Testis (tissue), 2 donors: ENCODE measurements at regions not wholly inside any gene's neighbourhood (a gene's known extent, or its start where the extent isn't known, plus 50 kb on each side); places are given as distances from the start of the nearest gene placed in this dataset.
"Not testable (repeated sequence)": the region's sequence is repeated elsewhere in the genome, so short reads cannot be mapped to it uniquely, and the experiment has no call there.

Experiments used
- DNase-seq: peaks from one replicate; pipeline ENCODE4 v3.0.0-alpha.2; 2019
- H3K27ac ChIP-seq, 2 donors: fragments of 200-600 bp; sonication (generic); one replicate each; pipeline ENCODE4 v1.5.1; 2019
- H3K27me3 ChIP-seq: fragments of 200-600 bp; sonication (generic); one replicate; pipeline ENCODE4 v1.5.1; 2019
- H3K36me3 ChIP-seq: fragments of 200-600 bp; sonication (generic); one replicate; pipeline ENCODE4 v1.5.1; 2017; ENCODE audit warnings: low read depth; ENCODE audit errors: missing control alignments
- H3K4me1 ChIP-seq: fragments of 200-600 bp; sonication (generic); one replicate; pipeline ENCODE4 v1.5.1; 2019
- H3K4me3 ChIP-seq, 2 donors: fragments of 200-600 bp; sonication (generic); one replicate each; pipeline ENCODE4 v1.5.1; 2017 to 2019
- H3K9me3 ChIP-seq: fragments of 200-600 bp; sonication (generic); one replicate; pipeline ENCODE4 v1.5.1; 2017
- CTCF ChIP-seq, 3 experiments: fragments of 450-650 bp in 2 of 3; fragments of 200-600 bp in 1 of 3; sonication (generic) in 1 of 3; IDR thresholded peaks; one replicate each; pipeline ENCODE4 v1.5.1; 2016 to 2019; ENCODE audit warnings: antibody characterized with exemption in 3 of 3, mild to moderate bottlenecking in 2 of 3, moderate library complexity in 1 of 3
- POLR2A ChIP-seq: fragments of 450-650 bp; IDR thresholded peaks from one replicate; pipeline ENCODE4 v1.6.1; 2017; ENCODE audit warnings: antibody characterized with exemption, mild to moderate bottlenecking, moderate library complexity
- WGBS, 2 donors: methylation state at CpG; one replicate each; pipeline ENCODE4 v1.1.5; 2018; 5-methylcytosine and 5-hydroxymethylcytosine counted together
- intact Hi-C: fragments of 100-400 bp; cut with DNase I; formaldehyde crosslinking; loops from one replicate; pipeline ENCODE4 v1.15.1; 2023; ENCODE audit warnings: low total_unique reads

GRCh38 chr5:166722939-166723338, 1568.5 kb upstream of the WWC1 start:
- DNase-seq: no peak
- H3K9me3 ChIP-seq: no peaks in the 10 kb centered on the region
- H3K27me3 ChIP-seq: no peaks in the 10 kb centered on the region
- no peak for TF ChIP-seq POLR2A
- no peak for TF ChIP-seq CTCF (IDR thresholded peaks at IDR 0.05)
- intact Hi-C loops: no loop called here
- 87 to 91% methylated on average over 2 of the region's 2 CpGs for WGBS, 2 donors
- H3K27ac ChIP-seq: no peak overlapping the region
- no peaks in the 10 kb centered on the region for H3K36me3 ChIP-seq
- H3K4me3 ChIP-seq: no peak overlapping the region
- H3K4me1 ChIP-seq: no peaks in the 10 kb centered on the region

DNA sequence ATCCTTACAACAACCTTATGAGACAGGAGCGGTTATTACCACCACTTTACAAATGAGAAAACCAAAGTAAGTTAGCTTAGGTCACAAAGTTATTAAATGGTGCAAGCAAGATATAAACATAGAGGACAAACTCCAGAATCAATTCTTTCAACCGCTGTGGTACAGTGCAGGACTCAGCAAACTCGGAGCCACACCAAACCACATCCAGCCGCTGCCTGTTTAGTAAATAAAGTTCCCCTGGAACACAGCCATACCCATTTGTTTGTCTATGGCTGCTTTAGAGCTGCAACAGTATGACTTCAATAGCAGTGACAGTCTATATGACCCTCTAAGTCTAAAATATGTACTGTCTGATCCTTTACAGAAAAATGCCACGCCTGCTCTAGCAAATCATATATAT, 1567.2 kb upstream of the WWC1 start:
- WGBS, 2 donors: 73 to 83% methylated on average over 5 of the region's 5 CpGs
- Histone ChIP-seq H3K27ac (no peak overlapping the region), H3K36me3 (no peaks in the 10 kb centered on the region), H3K4me3 (no peak overlapping the region), H3K4me1 (no peaks in the 10 kb centered on the region), H3K27me3 (no peaks in the 10 kb centered on the region), H3K9me3 (no peaks in the 10 kb centered on the region)
- intact Hi-C loops: no loop called here
- TF ChIP-seq CTCF (IDR thresholded peaks at IDR 0.05) (no peak), POLR2A (no peak)
- no peak for DNase-seq

DNA sequence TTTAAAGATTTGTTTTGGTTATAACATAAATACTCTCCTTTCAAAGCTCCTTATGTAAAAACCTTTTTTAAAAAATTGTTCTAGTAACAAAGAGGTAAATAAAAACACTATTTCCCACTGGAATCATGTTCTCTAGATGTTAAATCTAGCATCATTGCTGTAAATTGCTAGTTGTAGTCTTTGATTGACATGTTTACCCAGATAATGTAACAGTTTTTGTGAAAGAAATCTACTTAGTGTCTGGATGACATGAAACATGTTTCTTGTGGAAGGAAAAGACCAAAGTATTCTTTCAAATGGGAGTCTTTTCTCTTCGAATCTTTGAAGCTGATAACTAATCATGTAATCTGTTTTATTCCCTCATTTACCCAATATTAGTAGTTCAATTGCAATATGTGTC, 1565.9 kb upstream of the WWC1 start:
- Histone ChIP-seq H3K9me3 (no peaks in the 10 kb centered on the region), H3K27ac (no peak overlapping the region), H3K27me3 (no peaks in the 10 kb centered on the region), H3K4me1 (no peaks in the 10 kb centered on the region), H3K36me3 (no peaks in the 10 kb centered on the region), H3K4me3 (no peak overlapping the region)
- intact Hi-C loops: no loop called here
- DNase-seq: no peak
- TF ChIP-seq POLR2A (no peak), CTCF (IDR thresholded peaks at IDR 0.05) (no peak)
- 40 to 48% methylated on average over 1 of the region's 1 CpG for WGBS, 2 donors

- Histone ChIP-seq H3K27me3 (no peaks in the 10 kb centered on the region), H3K4me3 (no peak overlapping the region), H3K36me3 (no peaks in the 10 kb centered on the region), H3K27ac (no peak overlapping the region), H3K9me3 (no peaks in the 10 kb centered on the region), H3K4me1 (no peaks in the 10 kb centered on the region)
- no peak for TF ChIP-seq CTCF (IDR thresholded peaks at IDR 0.05)
- WGBS, 2 donors: 82 to 88% methylated on average over 1 of the region's 1 CpG
- DNase-seq: no peak
- intact Hi-C loops: no loop called here
Observed at GRCh38 chr5:166726406-166726805, 1565.0 kb upstream of the WWC1 start.

DNA sequence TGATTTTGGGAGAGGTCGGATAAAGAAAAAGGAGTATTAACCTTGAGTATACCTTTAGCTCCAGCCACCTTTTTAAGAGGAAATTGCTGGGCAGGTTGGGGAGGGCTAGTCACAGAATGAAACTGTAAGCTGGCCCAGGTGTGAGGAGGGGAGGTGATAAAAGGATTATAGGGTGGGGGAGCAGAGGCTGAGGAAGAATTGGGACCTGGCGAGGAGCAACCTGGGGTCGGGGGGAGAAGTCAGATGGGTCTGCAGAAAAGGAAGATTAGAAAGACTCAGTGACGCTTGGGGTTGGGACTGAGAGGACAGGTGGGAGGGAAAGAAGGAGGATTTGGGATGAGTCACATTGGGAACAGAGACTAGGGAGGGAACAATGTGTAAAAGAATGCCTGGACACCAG, 1548.5 kb upstream of the WWC1 start:
- DNase-seq, H3K36me3 ChIP-seq, H3K9me3 ChIP-seq, H3K4me3 ChIP-seq, intact Hi-C loops, H3K27me3 ChIP-seq, H3K4me1 ChIP-seq, H3K27ac ChIP-seq: not testable (repeated sequence)
- WGBS, 2 donors: 77 to 82% methylated on average over 4 of the region's 4 CpGs
